ENCODE measurements at regions not wholly inside any gene's neighbourhood (a gene's known extent, or its start where the extent isn't known, plus 50 kb on each side); places are given as distances from the start of the nearest gene placed in this dataset.

DNA sequence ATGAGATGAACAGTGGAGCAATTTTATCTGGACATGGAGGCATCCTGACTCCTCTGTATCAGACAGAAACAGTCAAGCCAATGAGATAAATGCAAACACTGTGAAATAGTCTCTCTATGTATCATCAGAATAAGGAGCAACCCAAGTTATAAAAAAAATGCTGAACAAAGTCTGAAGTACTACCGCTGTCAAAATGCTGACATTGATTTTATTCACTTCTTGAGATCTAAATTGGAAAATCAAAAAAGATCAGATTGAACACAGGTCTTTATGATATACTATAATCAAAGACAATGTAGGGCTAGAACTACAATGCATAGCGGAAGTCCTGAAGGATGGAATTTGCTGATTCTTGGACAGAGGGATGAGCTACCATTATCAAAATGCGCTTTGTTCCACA lies 76.1 kb downstream of the FTHL17 start:
- TF ChIP-seq POLR2AphosphoS5 (IDR thresholded peaks at IDR 0.05; ENCODE audit: borderline replicate concordance, low read depth, low read length): no peak
- no peak for TF ChIP-seq EZH2 (IDR thresholded peaks at IDR 0.05)
- TF ChIP-seq FOXP2 (optimal IDR thresholded peaks at IDR 0.05; ENCODE audit: control extremely low read depth, extremely low read length, insufficient read depth): no peak
